ENCODE measurements at regions not wholly inside any gene's neighbourhood (a gene's known extent, or its start where the extent isn't known, plus 50 kb on each side); places are given as distances from the start of the nearest gene placed in this dataset.
A peak's percentile ranks its signal among the peaks of the same experiment; 100 is the strongest.

GRCh38 chr9:108784998-108785397 lies 70.8 kb downstream of the ACTL7B start:
- H3K4me3 ChIP-seq: no peak overlapping the region
- no peaks in the 10 kb centered on the region for H3K9me3 ChIP-seq
- ATAC-seq (ENCODE audit: low FRiP score in 2 of 2): no peak
- TF ChIP-seq CTCF (IDR thresholded peaks at IDR 0.05) (no peak), POLR2AphosphoS5 (IDR thresholded peaks at IDR 0.05) (no peak), EP300 (IDR thresholded peaks at IDR 0.05) (no peak), POLR2A (IDR thresholded peaks at IDR 0.05) (no peak)
- no peaks in the 10 kb centered on the region for H3K27me3 ChIP-seq
- no peak for DNase-seq
- no peaks in the 10 kb centered on the region for H3K36me3 ChIP-seq
- H3K27ac ChIP-seq: peak overlapping the region in 1 of 4 donors; percentile 25
- 26 to 32% methylated on average over 3 of the region's 3 CpGs for WGBS, 2 donors
- peaks cover 0 to 13% (median 6%) of the 10 kb centered on the region in 4 donors for H3K4me1 ChIP-seq

GRCh38 chr9:108783731-108784495 lies 71.9 kb downstream of the ACTL7B start:
- ATAC-seq (ENCODE audit: low FRiP score in 2 of 2) (no peak), DNase-seq (no peak)
- H3K27me3 ChIP-seq: no peaks in the 10 kb centered on the region
- no peak overlapping the region for H3K27ac ChIP-seq
- H3K4me3 ChIP-seq: no peak overlapping the region
- no peaks in the 10 kb centered on the region for H3K36me3 ChIP-seq
- 49 to 58% methylated on average over 14 of the region's 14 CpGs for WGBS, 2 donors
- H3K9me3 ChIP-seq: no peaks in the 10 kb centered on the region
- TF ChIP-seq POLR2A (IDR thresholded peaks at IDR 0.05) (no peak), EP300 (IDR thresholded peaks at IDR 0.05) (no peak), CTCF (IDR thresholded peaks at IDR 0.05) (no peak), POLR2AphosphoS5 (IDR thresholded peaks at IDR 0.05) (no peak)
- peaks cover 0 to 13% (median 6%) of the 10 kb centered on the region in 4 donors for H3K4me1 ChIP-seq

- Histone ChIP-seq H3K4me1 (peaks cover 0 to 13% (median 6%) of the 10 kb centered on the region in 4 donors), H3K27me3 (no peaks in the 10 kb centered on the region), H3K4me3 (no peak overlapping the region), H3K36me3 (no peaks in the 10 kb centered on the region), H3K27ac (no peak overlapping the region), H3K9me3 (no peaks in the 10 kb centered on the region)
- DNase-seq (no peak), ATAC-seq (ENCODE audit: low FRiP score in 2 of 2) (no peak)
- 60 to 70% methylated on average over 5 to 6 of the region's 6 CpGs for WGBS, 2 donors
- TF ChIP-seq POLR2A (IDR thresholded peaks at IDR 0.05) (no peak), EP300 (IDR thresholded peaks at IDR 0.05) (no peak), POLR2AphosphoS5 (IDR thresholded peaks at IDR 0.05) (no peak), CTCF (IDR thresholded peaks at IDR 0.05) (no peak)
These were observed 72.5 kb downstream of the ACTL7B start for GRCh38 chr9:108783326-108783725.

GRCh38 chr9:108780942-108781734 lies 74.6 kb downstream of the ACTL7B start:
- ATAC-seq (ENCODE audit: low FRiP score in 2 of 2): no peak
- DNase-seq: no peak

GRCh38 chr9:108779551-108780325 lies 76.0 kb downstream of the ACTL7B start:
- no peak for DNase-seq

More at GRCh38 chr9:108780942-108781734, 74.6 kb downstream of the ACTL7B start:
- Histone ChIP-seq H3K36me3 (no peaks in the 10 kb centered on the region), H3K9me3 (no peaks in the 10 kb centered on the region), H3K27me3 (no peaks in the 10 kb centered on the region), H3K4me3 (no peak overlapping the region), H3K4me1 (peaks cover 0 to 13% (median 6%) of the 10 kb centered on the region in 4 donors), H3K27ac (no peak overlapping the region)
- TF ChIP-seq POLR2A (IDR thresholded peaks at IDR 0.05) (no peak), EP300 (IDR thresholded peaks at IDR 0.05) (no peak), POLR2AphosphoS5 (IDR thresholded peaks at IDR 0.05) (no peak)
- 27 to 47% methylated on average over 11 of the region's 11 CpGs for WGBS, 2 donors

More at GRCh38 chr9:108779551-108780325, 76.0 kb downstream of the ACTL7B start:
- Histone ChIP-seq H3K4me1 (peaks cover 0 to 12% (median 4%) of the 10 kb centered on the region in 4 donors), H3K27me3 (no peaks in the 10 kb centered on the region), H3K36me3 (no peaks in the 10 kb centered on the region), H3K4me3 (no peak overlapping the region), H3K9me3 (no peaks in the 10 kb centered on the region), H3K27ac (no peak overlapping the region)
- WGBS, 2 donors: 90 to 92% methylated on average over 10 of the region's 10 CpGs
- TF ChIP-seq POLR2A (IDR thresholded peaks at IDR 0.05) (no peak), CTCF (IDR thresholded peaks at IDR 0.05) (no peak), POLR2AphosphoS5 (IDR thresholded peaks at IDR 0.05) (no peak), EP300 (IDR thresholded peaks at IDR 0.05) (no peak)
- no peak for ATAC-seq (ENCODE audit: low FRiP score in 2 of 2)
